ENCODE measurements at regions not wholly inside any gene's neighbourhood (a gene's known extent, or its start where the extent isn't known, plus 50 kb on each side); places are given as distances from the start of the nearest gene placed in this dataset.

- TF ChIP-seq CTCF (conservative IDR thresholded peaks at IDR 0.05) (no peak), ZFX (IDR thresholded peaks at IDR 0.05) (no peak)
These were observed 361.2 kb downstream of the SUCLA2 start for GRCh38 chr13:47639738-47640447.

Data from C4-2B (cell line).